A673 (cell line): ENCODE measurements at regions not wholly inside any gene's neighbourhood (a gene's known extent, or its start where the extent isn't known, plus 50 kb on each side); places are given as distances from the start of the nearest gene placed in this dataset.

ENCODE experiments used
- BruUV-seq: library from RNA; stranded (reverse); fragments of 400-500 nt; replicated peaks from 2 replicates; lab custom pipeline; 2021; lab: Mats Ljungman, UMichigan
- CTCF ChIA-PET: fragments of 300-600 bp; sonication (Branson Sonifier 250); formaldehyde crosslinking; loops from one replicate; lab custom pipeline; 2022; ENCODE audit warnings: antibody characterized with exemption; lab: Charles Lee
- POLR2A ChIA-PET: fragments of 300-600 bp; sonication (Branson Sonifier 250); formaldehyde crosslinking; loops from one replicate; lab custom pipeline; 2022; ENCODE audit warnings: antibody characterized with exemption; ENCODE audit not compliant: low non-redundant PET; lab: Charles Lee
- DNase-seq: peaks from one replicate; pipeline ENCODE4 v3.0.0-alpha.2; 2015; ENCODE audit warnings: low spot score
- H3K27ac ChIP-seq: fragments of 200-600 bp; sonication (generic); 2 replicates; pipeline ENCODE4 v1.5.1; 2016; ENCODE audit warnings: mixed run types, low read depth, mild to moderate bottlenecking, mixed read lengths, antibody characterized with exemption, low read length; ENCODE audit not compliant: poor library complexity, severe bottlenecking
- H3K27me3 ChIP-seq: fragments of 200-600 bp; sonication (generic); replicated peaks from 2 replicates; pipeline ENCODE4 v1.6.1; 2017; ENCODE audit warnings: mixed run types, low read depth, mild to moderate bottlenecking, mixed read lengths, antibody characterized with exemption, low read length; ENCODE audit not compliant: insufficient read depth, poor library complexity
- H3K36me3 ChIP-seq: fragments of 200-600 bp; sonication (generic); 2 replicates; pipeline ENCODE4 v1.6.1; 2016; ENCODE audit warnings: mixed run types, mild to moderate bottlenecking, mixed read lengths, antibody characterized with exemption, low read length; ENCODE audit not compliant: insufficient read depth, poor library complexity, severe bottlenecking
- H3K4me1 ChIP-seq: fragments of 200-600 bp; sonication (generic); 2 replicates; pipeline ENCODE4 v1.6.1; 2017; ENCODE audit warnings: mixed run types, mild to moderate bottlenecking, mixed read lengths, antibody characterized with exemption, low read length; ENCODE audit not compliant: insufficient read depth, poor library complexity, severe bottlenecking
- H3K4me3 ChIP-seq: fragments of 200-600 bp; sonication (generic); 2 replicates; pipeline ENCODE4 v1.5.1; 2016; ENCODE audit warnings: low read depth, mixed run types, mild to moderate bottlenecking, mixed read lengths, low read length; ENCODE audit not compliant: poor library complexity, severe bottlenecking
- H3K9me3 ChIP-seq: fragments of 200-600 bp; sonication (generic); 2 replicates; pipeline ENCODE4 v1.6.1; 2016; ENCODE audit warnings: mixed run types, low read depth, mild to moderate bottlenecking, mixed read lengths, antibody characterized with exemption, low read length; ENCODE audit not compliant: poor library complexity, severe bottlenecking
- CTCF ChIP-seq: fragments of 300-800, 200-600 bp; sonication (generic); conservative IDR thresholded peaks from 2 replicates; pipeline ENCODE4 v1.5.1; 2017; ENCODE audit warnings: low read depth, mild to moderate bottlenecking, antibody characterized with exemption, low read length, moderate library complexity, mixed read lengths
- EZH2 ChIP-seq: fragments of 200-600 bp; sonication (generic); IDR thresholded peaks from 2 replicates; pipeline ENCODE4 v1.6.1; 2017; ENCODE audit warnings: borderline replicate concordance, low read depth, mild to moderate bottlenecking, mixed read lengths, antibody characterized with exemption, low read length; ENCODE audit not compliant: poor library complexity, severe bottlenecking
- intact Hi-C: fragments of 100-400 bp; cut with micrococcal nuclease; formaldehyde crosslinking; loops from one replicate; pipeline ENCODE4 v1.10.0; 2022; ENCODE audit not compliant: unreplicated experiment

- H3K27me3 ChIP-seq: no peaks in the 10 kb centered on the region
- no TSS peak for BruUV-seq
- no peak overlapping the region for H3K27ac ChIP-seq
- no peak for DNase-seq
- H3K4me1 ChIP-seq: peaks cover 10% of the 10 kb centered on the region
- ChIA-PET POLR2A (no interaction called here), CTCF (no interaction called here)
- no peak for TF ChIP-seq CTCF
- no peak for TF ChIP-seq EZH2
- no peak overlapping the region for H3K4me3 ChIP-seq
- intact Hi-C loops: no loop called here
- no peaks in the 10 kb centered on the region for H3K9me3 ChIP-seq
- no peaks in the 10 kb centered on the region for H3K36me3 ChIP-seq
Measured at GRCh38 chr13:51007216-51007615, 97.6 kb downstream of the RNASEH2B start.

GRCh38 chr13:51006067-51006845 lies 96.7 kb downstream of the RNASEH2B start:
- no peak overlapping the region for H3K27ac ChIP-seq
- peaks cover 10% of the 10 kb centered on the region for H3K4me1 ChIP-seq
- TF ChIP-seq CTCF: no peak
- TF ChIP-seq EZH2: no peak
- intact Hi-C loops: no loop called here
- ChIA-PET CTCF (no interaction called here), POLR2A (interaction anchor here (0.6 kb wide), 1 partner anchor 1213 kb away, joined by 18 read pairs; no protein-coding TSS in a partner anchor)
- no peak for DNase-seq
- H3K9me3 ChIP-seq: no peaks in the 10 kb centered on the region
- BruUV-seq: no TSS peak
- H3K27me3 ChIP-seq: no peaks in the 10 kb centered on the region
- no peak overlapping the region for H3K4me3 ChIP-seq
- no peaks in the 10 kb centered on the region for H3K36me3 ChIP-seq
